DND-41 (cell line): ENCODE measurements at regions not wholly inside any gene's neighbourhood (a gene's known extent, or its start where the extent isn't known, plus 50 kb on each side); places are given as distances from the start of the nearest gene placed in this dataset.

Experiments used
- EZH2 ChIP-seq: IDR thresholded peaks from 3 replicates; pipeline ENCODE4 v1.6.1; 2012; ENCODE audit warnings: borderline replicate concordance, low read depth, mild to moderate bottlenecking, moderate library complexity, low read length, inconsistent platforms; ENCODE audit not compliant: severe bottlenecking
- TF ChIP-seq, protein P1 (sequence below): IDR thresholded peaks from 2 replicates; pipeline ENCODE4 v1.5.1; 2012; ENCODE audit warnings: borderline replicate concordance, low read length, moderate library complexity, mild to moderate bottlenecking; ENCODE audit not compliant: poor library complexity, severe bottlenecking; ENCODE audit errors: extremely low read depth

DNA sequence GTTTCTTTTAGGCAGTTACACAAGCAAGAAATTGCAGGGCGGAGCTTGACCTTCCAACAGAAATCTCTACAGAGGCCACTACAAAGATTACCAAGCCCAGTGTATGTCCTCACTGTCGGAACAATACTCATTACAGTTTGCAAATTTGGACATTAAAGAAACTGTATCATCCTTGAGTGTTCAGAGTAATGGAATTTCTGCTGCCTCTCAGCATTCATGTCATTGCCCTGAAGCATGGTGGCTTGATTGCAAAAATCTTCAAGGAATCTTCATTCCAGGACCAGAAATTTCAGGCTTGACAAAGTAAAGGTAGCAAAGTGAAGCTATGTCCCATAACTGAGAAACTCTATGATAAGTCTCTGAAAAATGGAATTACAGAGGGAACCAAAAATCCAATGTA is 134.6 kb upstream of the MAP3K1 start:
- TF ChIP-seq, protein P1, sequence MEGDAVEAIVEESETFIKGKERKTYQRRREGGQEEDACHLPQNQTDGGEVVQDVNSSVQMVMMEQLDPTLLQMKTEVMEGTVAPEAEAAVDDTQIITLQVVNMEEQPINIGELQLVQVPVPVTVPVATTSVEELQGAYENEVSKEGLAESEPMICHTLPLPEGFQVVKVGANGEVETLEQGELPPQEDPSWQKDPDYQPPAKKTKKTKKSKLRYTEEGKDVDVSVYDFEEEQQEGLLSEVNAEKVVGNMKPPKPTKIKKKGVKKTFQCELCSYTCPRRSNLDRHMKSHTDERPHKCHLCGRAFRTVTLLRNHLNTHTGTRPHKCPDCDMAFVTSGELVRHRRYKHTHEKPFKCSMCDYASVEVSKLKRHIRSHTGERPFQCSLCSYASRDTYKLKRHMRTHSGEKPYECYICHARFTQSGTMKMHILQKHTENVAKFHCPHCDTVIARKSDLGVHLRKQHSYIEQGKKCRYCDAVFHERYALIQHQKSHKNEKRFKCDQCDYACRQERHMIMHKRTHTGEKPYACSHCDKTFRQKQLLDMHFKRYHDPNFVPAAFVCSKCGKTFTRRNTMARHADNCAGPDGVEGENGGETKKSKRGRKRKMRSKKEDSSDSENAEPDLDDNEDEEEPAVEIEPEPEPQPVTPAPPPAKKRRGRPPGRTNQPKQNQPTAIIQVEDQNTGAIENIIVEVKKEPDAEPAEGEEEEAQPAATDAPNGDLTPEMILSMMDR = no peak
- TF ChIP-seq EZH2 = no peak
